Keratinocyte (primary cell): ENCODE measurements at regions not wholly inside any gene's neighbourhood (a gene's known extent, or its start where the extent isn't known, plus 50 kb on each side); places are given as distances from the start of the nearest gene placed in this dataset.

Experiments
- EZH2 ChIP-seq: IDR thresholded peaks from one replicate; pipeline ENCODE4 v1.6.1; 2012; ENCODE audit warnings: inconsistent platforms, mild to moderate bottlenecking, low read length, moderate library complexity
- TF ChIP-seq, protein P1 (sequence below), 3 experiments: IDR thresholded peaks in 1 of 3; conservative IDR thresholded peaks in 1 of 3; optimal IDR thresholded peaks in 1 of 3; 2 replicates in 2 of 3; 3 replicates in 1 of 3; pipeline versions ENCODE3 to v1.5.1; 2011; ENCODE audit warnings: low read length in 3 of 3, mild to moderate bottlenecking in 3 of 3, moderate library complexity in 2 of 3, control low read depth in 1 of 3, inconsistent platforms in 1 of 3; ENCODE audit not compliant: insufficient read depth in 2 of 3; ENCODE audit errors: extremely low read depth in 1 of 3

DNA sequence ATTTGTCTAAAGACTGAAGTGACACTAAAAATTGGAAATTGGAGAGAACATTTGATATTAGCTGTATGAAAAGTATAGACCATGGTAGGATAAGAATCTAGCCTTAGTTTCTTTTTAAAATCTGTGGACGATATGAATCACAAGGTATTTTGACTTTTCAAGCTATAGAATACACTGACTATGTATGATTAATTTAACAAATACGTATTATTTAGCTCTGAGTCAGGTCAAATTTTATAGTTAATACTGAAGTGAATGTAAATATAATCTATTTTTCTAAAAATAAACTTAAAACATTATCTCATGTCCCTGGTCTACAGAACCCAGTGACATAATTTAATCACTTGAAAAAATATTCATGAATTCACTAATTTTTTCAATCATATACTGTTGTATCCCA lies 795.6 kb upstream of the SLITRK1 start:
- TF ChIP-seq, protein P1, sequence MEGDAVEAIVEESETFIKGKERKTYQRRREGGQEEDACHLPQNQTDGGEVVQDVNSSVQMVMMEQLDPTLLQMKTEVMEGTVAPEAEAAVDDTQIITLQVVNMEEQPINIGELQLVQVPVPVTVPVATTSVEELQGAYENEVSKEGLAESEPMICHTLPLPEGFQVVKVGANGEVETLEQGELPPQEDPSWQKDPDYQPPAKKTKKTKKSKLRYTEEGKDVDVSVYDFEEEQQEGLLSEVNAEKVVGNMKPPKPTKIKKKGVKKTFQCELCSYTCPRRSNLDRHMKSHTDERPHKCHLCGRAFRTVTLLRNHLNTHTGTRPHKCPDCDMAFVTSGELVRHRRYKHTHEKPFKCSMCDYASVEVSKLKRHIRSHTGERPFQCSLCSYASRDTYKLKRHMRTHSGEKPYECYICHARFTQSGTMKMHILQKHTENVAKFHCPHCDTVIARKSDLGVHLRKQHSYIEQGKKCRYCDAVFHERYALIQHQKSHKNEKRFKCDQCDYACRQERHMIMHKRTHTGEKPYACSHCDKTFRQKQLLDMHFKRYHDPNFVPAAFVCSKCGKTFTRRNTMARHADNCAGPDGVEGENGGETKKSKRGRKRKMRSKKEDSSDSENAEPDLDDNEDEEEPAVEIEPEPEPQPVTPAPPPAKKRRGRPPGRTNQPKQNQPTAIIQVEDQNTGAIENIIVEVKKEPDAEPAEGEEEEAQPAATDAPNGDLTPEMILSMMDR (optimal IDR thresholded peaks at IDR 0.05 in 1 of 3, IDR thresholded peaks at IDR 0.05 in 1 of 3, conservative IDR thresholded peaks at IDR 0.05 in 1 of 3; ENCODE audit: extremely low read depth in 1 of 3, insufficient read depth in 2 of 3, low read length in 3 of 3) = no peak
- TF ChIP-seq EZH2 = no peak
